ENCODE measurements at regions not wholly inside any gene's neighbourhood (a gene's known extent, or its start where the extent isn't known, plus 50 kb on each side); places are given as distances from the start of the nearest gene placed in this dataset.

- Histone ChIP-seq H3K4me1 (replicated peaks) (no peaks in the 10 kb centered on the region), H3K27me3 (replicated peaks; ENCODE audit: insufficient read depth) (no peaks in the 10 kb centered on the region), H3K4me3 (no peak overlapping the region), H3K27ac (no peak overlapping the region), H3K36me3 (no peaks in the 10 kb centered on the region), H3K9me3 (no peaks in the 10 kb centered on the region)
- intact Hi-C loops (cut with DNase I): no loop called here
- DNase-seq (ENCODE audit: low spot score): no peak
- WGBS: 75% methylated on average over 2 of the region's 2 CpGs
- TF ChIP-seq CTCF (IDR thresholded peaks at IDR 0.05) (no peak), POLR2A (IDR thresholded peaks at IDR 0.05) (no peak), POLR2AphosphoS5 (IDR thresholded peaks at IDR 0.05) (no peak)
Measured at GRCh38 chr12:94805749-94806529, 155.6 kb upstream of the TMCC3 start.

- DNase-seq (ENCODE audit: low spot score): no peak
- Histone ChIP-seq H3K27ac (no peak overlapping the region), H3K27me3 (replicated peaks; ENCODE audit: insufficient read depth) (no peaks in the 10 kb centered on the region), H3K36me3 (no peaks in the 10 kb centered on the region), H3K9me3 (no peaks in the 10 kb centered on the region), H3K4me1 (replicated peaks) (no peaks in the 10 kb centered on the region), H3K4me3 (no peak overlapping the region)
- 65% methylated on average over 4 of the region's 4 CpGs for WGBS
- intact Hi-C loops (cut with DNase I): no loop called here
- no peak for TF ChIP-seq POLR2AphosphoS5 (IDR thresholded peaks at IDR 0.05)
Measured at GRCh38 chr12:94803939-94804338, 153.6 kb upstream of the TMCC3 start.

GRCh38 chr12:94802796-94803195 is 152.4 kb upstream of the TMCC3 start:
- 82% methylated on average over 3 of the region's 3 CpGs for WGBS
- intact Hi-C loops (cut with DNase I): no loop called here
- no peak for DNase-seq (ENCODE audit: low spot score)
- Histone ChIP-seq H3K27me3 (replicated peaks; ENCODE audit: insufficient read depth) (no peaks in the 10 kb centered on the region), H3K4me1 (replicated peaks) (no peaks in the 10 kb centered on the region), H3K27ac (no peak overlapping the region), H3K4me3 (no peak overlapping the region), H3K36me3 (no peaks in the 10 kb centered on the region), H3K9me3 (no peaks in the 10 kb centered on the region)
- TF ChIP-seq CTCF (IDR thresholded peaks at IDR 0.05): no peak
- no peak for TF ChIP-seq POLR2AphosphoS5 (IDR thresholded peaks at IDR 0.05)
- TF ChIP-seq POLR2A (IDR thresholded peaks at IDR 0.05): no peak

GRCh38 chr12:94801745-94802144 is 151.4 kb upstream of the TMCC3 start:
- Histone ChIP-seq H3K9me3 (no peaks in the 10 kb centered on the region), H3K27ac (no peak overlapping the region), H3K4me3 (no peak overlapping the region), H3K4me1 (replicated peaks) (no peaks in the 10 kb centered on the region), H3K36me3 (no peaks in the 10 kb centered on the region), H3K27me3 (replicated peaks; ENCODE audit: insufficient read depth) (no peaks in the 10 kb centered on the region)
- TF ChIP-seq POLR2A (IDR thresholded peaks at IDR 0.05) (no peak), POLR2AphosphoS5 (IDR thresholded peaks at IDR 0.05) (no peak), CTCF (IDR thresholded peaks at IDR 0.05) (no peak)
- WGBS: 94% methylated on average over 4 of the region's 4 CpGs
- no peak for DNase-seq (ENCODE audit: low spot score)
- intact Hi-C loops (cut with DNase I): no loop called here

- H3K36me3 ChIP-seq: no peaks in the 10 kb centered on the region
- WGBS: 88% methylated on average over 2 of the region's 2 CpGs
- no peaks in the 10 kb centered on the region for H3K27me3 ChIP-seq (replicated peaks; ENCODE audit: insufficient read depth)
- no peaks in the 10 kb centered on the region for H3K9me3 ChIP-seq
- H3K4me1 ChIP-seq (replicated peaks): no peaks in the 10 kb centered on the region
- H3K4me3 ChIP-seq: no peak overlapping the region
- TF ChIP-seq POLR2A (IDR thresholded peaks at IDR 0.05) (no peak), CTCF (IDR thresholded peaks at IDR 0.05) (no peak), POLR2AphosphoS5 (IDR thresholded peaks at IDR 0.05) (no peak)
- H3K27ac ChIP-seq: no peak overlapping the region
- intact Hi-C loops (cut with DNase I): no loop called here
- no peak for DNase-seq (ENCODE audit: low spot score)
Measured at GRCh38 chr12:94799136-94799535, 148.8 kb upstream of the TMCC3 start.

Data from prostate gland (tissue), 2 donors.